WTC11 (cell line): ENCODE measurements at regions not wholly inside any gene's neighbourhood (a gene's known extent, or its start where the extent isn't known, plus 50 kb on each side); places are given as distances from the start of the nearest gene placed in this dataset.

ENCODE experiments used
- ATF2 ChIP-seq: sonication (generic); formaldehyde crosslinking; IDR thresholded peaks from 2 replicates; pipeline ENCODE4 v1.8.1; 2022; ENCODE audit warnings: low read depth, missing genetic modification reagents, borderline replicate concordance
- ATF3 ChIP-seq: sonication (generic); formaldehyde crosslinking; conservative IDR thresholded peaks from 2 replicates; pipeline ENCODE4 v1.8.1; 2022; ENCODE audit warnings: mild to moderate bottlenecking, missing genetic modification reagents
- CREM ChIP-seq: sonication (generic); formaldehyde crosslinking; IDR thresholded peaks from 2 replicates; pipeline ENCODE4 v1.8.1; 2022; ENCODE audit warnings: mild to moderate bottlenecking, missing genetic modification reagents, moderate library complexity
- CTCF ChIP-seq: fragments of 200-600 bp; IDR thresholded peaks from 2 replicates; pipeline ENCODE4 v1.8.0; 2022; ENCODE audit warnings: antibody characterized with exemption
- E2F5 ChIP-seq: sonication (generic); formaldehyde crosslinking; IDR thresholded peaks from 2 replicates; pipeline ENCODE4 v1.8.1; 2022; ENCODE audit warnings: mild to moderate bottlenecking, moderate library complexity, missing genetic modification reagents
- IRF2 ChIP-seq: sonication (generic); formaldehyde crosslinking; IDR thresholded peaks from 2 replicates; pipeline ENCODE4 v1.8.0; 2022; ENCODE audit warnings: low read depth, missing genetic modification reagents, borderline replicate concordance
- JUN ChIP-seq: sonication (generic); formaldehyde crosslinking; IDR thresholded peaks from 2 replicates; pipeline ENCODE4 v1.8.0; 2023; ENCODE audit warnings: mild to moderate bottlenecking, missing genetic modification reagents
- KAT7 ChIP-seq: sonication (generic); formaldehyde crosslinking; IDR thresholded peaks from 2 replicates; pipeline ENCODE4 v1.8.1; 2023; ENCODE audit warnings: missing genetic modification reagents, mild to moderate bottlenecking, borderline replicate concordance
- PREB ChIP-seq: sonication (generic); formaldehyde crosslinking; IDR thresholded peaks from 2 replicates; pipeline ENCODE4 v1.8.1; 2022; ENCODE audit warnings: mild to moderate bottlenecking, missing genetic modification reagents, moderate library complexity, borderline replicate concordance
- SMAD3 ChIP-seq: sonication (generic); formaldehyde crosslinking; IDR thresholded peaks from 2 replicates; pipeline ENCODE4 v1.8.0; 2022; ENCODE audit warnings: missing genetic modification reagents, mild to moderate bottlenecking, borderline replicate concordance
- USF1 ChIP-seq: sonication (generic); formaldehyde crosslinking; IDR thresholded peaks from 2 replicates; pipeline ENCODE4 v1.8.0; 2022; ENCODE audit warnings: mild to moderate bottlenecking, missing genetic modification reagents
- ZBTB21 ChIP-seq: sonication (generic); formaldehyde crosslinking; IDR thresholded peaks from 2 replicates; pipeline ENCODE4 v1.8.1; 2023; ENCODE audit warnings: mild to moderate bottlenecking, missing genetic modification reagents, borderline replicate concordance

GRCh38 chr2:41109744-41110143 is 657.9 kb upstream of the SLC8A1 start:
- TF ChIP-seq CTCF (no peak), KAT7 (no peak), ATF2 (CRISPR knock-in tag) (no peak), JUN (CRISPR knock-in tag) (no peak), IRF2 (no peak), ZBTB21 (CRISPR knock-in tag) (no peak), USF1 (CRISPR knock-in tag) (no peak), CREM (CRISPR knock-in tag) (no peak), E2F5 (CRISPR knock-in tag) (no peak), SMAD3 (CRISPR knock-in tag) (no peak), PREB (CRISPR knock-in tag) (no peak), ATF3 (CRISPR knock-in tag) (no peak)
